Fibroblast of lung (primary cell): ENCODE measurements at regions not wholly inside any gene's neighbourhood (a gene's known extent, or its start where the extent isn't known, plus 50 kb on each side); places are given as distances from the start of the nearest gene placed in this dataset.

ENCODE experiments used
- DNase-seq, 2 donors: peaks; one replicate each; pipeline versions ENCODE4 v3.0.0 to v3.0.0-alpha.2; 2010; ENCODE audit warnings: low read depth in 2 of 2
- H2AFZ ChIP-seq: 2 replicates; pipeline ENCODE4 v1.5.1; 2012; ENCODE audit warnings: low read length, control low read depth, inconsistent platforms
- H3K27ac ChIP-seq: 2 replicates; pipeline ENCODE4 v1.5.1; 2011; ENCODE audit warnings: low read length, control low read depth; ENCODE audit not compliant: insufficient read depth
- H3K27me3 ChIP-seq: 2 replicates; pipeline ENCODE4 v1.5.1; 2011; ENCODE audit warnings: mild to moderate bottlenecking, low read length; ENCODE audit not compliant: control insufficient read depth, insufficient read depth
- H3K36me3 ChIP-seq: 2 replicates; pipeline ENCODE4 v1.5.1; 2011; ENCODE audit warnings: low read length; ENCODE audit not compliant: control insufficient read depth, insufficient read depth
- H3K4me1 ChIP-seq: 2 replicates; pipeline ENCODE4 v1.5.1; 2011; ENCODE audit warnings: low read length; ENCODE audit not compliant: control insufficient read depth, insufficient read depth; ENCODE audit errors: extremely low read depth
- H3K4me2 ChIP-seq: 2 replicates; pipeline ENCODE4 v1.5.1; 2011; ENCODE audit warnings: low read length, control low read depth; ENCODE audit not compliant: insufficient read depth; ENCODE audit errors: extremely low read depth
- H3K4me3 ChIP-seq, 4 experiments: fragments of 200-600 bp in 1 of 4; sonication (generic) in 1 of 4; replicated peaks in 1 of 4; 2 replicates each; pipeline ENCODE4 v1.5.1; 2011 to 2016; ENCODE audit warnings: low read length in 4 of 4, low read depth in 3 of 4, mild to moderate bottlenecking in 3 of 4, control low read depth in 2 of 4, inconsistent platforms in 1 of 4, mixed read lengths in 1 of 4; ENCODE audit not compliant: insufficient read depth in 1 of 4; ENCODE audit errors: control extremely low read depth in 1 of 4
- H3K79me2 ChIP-seq: 2 replicates; pipeline ENCODE4 v1.5.1; 2012; ENCODE audit warnings: mild to moderate bottlenecking, low read length, inconsistent platforms; ENCODE audit not compliant: control insufficient read depth, insufficient read depth
- H3K9ac ChIP-seq: 2 replicates; pipeline ENCODE4 v1.5.1; 2011; ENCODE audit warnings: mild to moderate bottlenecking, low read length, control low read depth; ENCODE audit not compliant: insufficient read depth
- H3K9me3 ChIP-seq: 2 replicates; pipeline ENCODE4 v1.5.1; 2012; ENCODE audit warnings: low read depth, low read length; ENCODE audit not compliant: control insufficient read depth, insufficient read depth
- H4K20me1 ChIP-seq: 2 replicates; pipeline ENCODE4 v1.5.1; 2011; ENCODE audit warnings: low read length; ENCODE audit not compliant: control insufficient read depth, insufficient read depth; ENCODE audit errors: extremely low read depth
- CTCF ChIP-seq, 2 donors: IDR thresholded peaks in 1 of 2; conservative IDR thresholded peaks in 1 of 2; 1 replicate in 1 of 2; 2 replicates in 1 of 2; pipeline ENCODE4 v1.5.1; 2011 to 2012; ENCODE audit warnings: low read length in 2 of 2, control low read depth in 1 of 2, inconsistent platforms in 1 of 2, low read depth in 1 of 2, mild to moderate bottlenecking in 1 of 2
- EZH2 ChIP-seq: IDR thresholded peaks from 2 replicates; pipeline ENCODE4 v1.5.1; 2012; ENCODE audit warnings: low read length, control low read depth, mild to moderate bottlenecking; ENCODE audit errors: missing control alignments

GRCh38 chr21:28834335-28835238, 158.1 kb downstream of the LTN1 start:
- H3K27ac ChIP-seq, result no peak overlapping the region
- no peak overlapping the region for H3K9ac ChIP-seq
- H3K79me2 ChIP-seq, result no peaks in the 10 kb centered on the region
- no peaks in the 10 kb centered on the region for H3K4me1 ChIP-seq
- TF ChIP-seq EZH2 (no peak), CTCF (conservative IDR thresholded peaks at IDR 0.05 in 1 of 2, IDR thresholded peaks at IDR 0.05 in 1 of 2; ENCODE audit: low read depth in 1 of 2, low read length in 2 of 2) (no peak)
- no peak for DNase-seq
- H3K4me3 ChIP-seq, result no peak overlapping the region
- H3K36me3 ChIP-seq, result no peaks in the 10 kb centered on the region
- H2AFZ ChIP-seq, result no peak overlapping the region
- no peaks in the 10 kb centered on the region for H3K27me3 ChIP-seq
- no peaks in the 10 kb centered on the region for H3K9me3 ChIP-seq
- H4K20me1 ChIP-seq, result no peaks in the 10 kb centered on the region
- H3K4me2 ChIP-seq, result no peak overlapping the region

- H4K20me1 ChIP-seq, result no peaks in the 10 kb centered on the region
- no peaks in the 10 kb centered on the region for H3K36me3 ChIP-seq
- H3K9me3 ChIP-seq, result no peaks in the 10 kb centered on the region
- no peak overlapping the region for H3K9ac ChIP-seq
- H3K27me3 ChIP-seq, result no peaks in the 10 kb centered on the region
- no peak overlapping the region for H2AFZ ChIP-seq
- DNase-seq, result no peak
- no peaks in the 10 kb centered on the region for H3K79me2 ChIP-seq
- no peaks in the 10 kb centered on the region for H3K4me1 ChIP-seq
- H3K27ac ChIP-seq, result no peak overlapping the region
- TF ChIP-seq EZH2 (no peak), CTCF (conservative IDR thresholded peaks at IDR 0.05 in 1 of 2, IDR thresholded peaks at IDR 0.05 in 1 of 2; ENCODE audit: low read depth in 1 of 2, low read length in 2 of 2) (no peak)
- H3K4me3 ChIP-seq, result no peak overlapping the region
- H3K4me2 ChIP-seq, result no peak overlapping the region
Measured at GRCh38 chr21:28833609-28834008, 159.1 kb downstream of the LTN1 start.

GRCh38 chr21:28833182-28833581, 159.5 kb downstream of the LTN1 start:
- H3K4me2 ChIP-seq, result no peak overlapping the region
- H3K27ac ChIP-seq, result no peak overlapping the region
- no peaks in the 10 kb centered on the region for H3K9me3 ChIP-seq
- no peaks in the 10 kb centered on the region for H3K4me1 ChIP-seq
- no peaks in the 10 kb centered on the region for H3K36me3 ChIP-seq
- H3K79me2 ChIP-seq, result no peaks in the 10 kb centered on the region
- no peak overlapping the region for H3K4me3 ChIP-seq
- no peaks in the 10 kb centered on the region for H3K27me3 ChIP-seq
- DNase-seq, result no peak
- H4K20me1 ChIP-seq, result no peaks in the 10 kb centered on the region
- H3K9ac ChIP-seq, result no peak overlapping the region
- TF ChIP-seq CTCF (conservative IDR thresholded peaks at IDR 0.05 in 1 of 2, IDR thresholded peaks at IDR 0.05 in 1 of 2; ENCODE audit: low read depth in 1 of 2, low read length in 2 of 2), result no peak
- TF ChIP-seq EZH2, result no peak
- no peak overlapping the region for H2AFZ ChIP-seq
